ENCODE measurements at regions not wholly inside any gene's neighbourhood (a gene's known extent, or its start where the extent isn't known, plus 50 kb on each side); places are given as distances from the start of the nearest gene placed in this dataset.

GRCh38 chr5:124418390-124418789, 328.0 kb downstream of the ZNF608 start:
- no peak for TF ChIP-seq CTCF (conservative IDR thresholded peaks at IDR 0.05)
- no peak for DNase-seq
- no peaks in the 10 kb centered on the region for H3K4me1 Mint-ChIP-seq
- Histone ChIP-seq H3K27ac (ENCODE audit: insufficient read length, low read depth, low read length) (no peak overlapping the region), H3K23ac (ENCODE audit: insufficient read length, low read depth, low read length) (no peak overlapping the region), H3K79me1 (ENCODE audit: insufficient read depth, low read depth, low read length, poor library complexity, severe bottlenecking) (no peaks in the 10 kb centered on the region), H3K23me2 (ENCODE audit: insufficient read length, low read depth, low read length, poor library complexity, severe bottlenecking) (no peaks in the 10 kb centered on the region), H2BK15ac (ENCODE audit: low read depth, low read length) (no peak overlapping the region), H3K27me3 (ENCODE audit: insufficient read depth, low read length) (no peaks in the 10 kb centered on the region), H3K56ac (ENCODE audit: insufficient read length, low read depth, low read length) (no peak overlapping the region), H3T11ph (ENCODE audit: low read length) (no peak overlapping the region), H3K14ac (ENCODE audit: insufficient read depth, low read length) (no peak overlapping the region), H4K91ac (ENCODE audit: insufficient read length, low read depth, low read length) (no peak overlapping the region), H3K9me3 (ENCODE audit: control insufficient read depth, low read depth, low read length) (peaks cover 6% of the 10 kb centered on the region), H3K9ac (ENCODE audit: extremely low read depth, insufficient read length, low read length) (no peak overlapping the region), H4K8ac (replicated peaks; ENCODE audit: insufficient read length, low read depth, low read length) (no peak overlapping the region), H2BK12ac (ENCODE audit: insufficient read length, low read depth, low read length) (no peak overlapping the region), H2BK20ac (ENCODE audit: low read depth, low read length, poor library complexity, severe bottlenecking) (no peak overlapping the region), H3K4ac (ENCODE audit: low read depth, low read length) (no peak overlapping the region), H2BK120ac (ENCODE audit: low read depth, low read length, poor library complexity, severe bottlenecking) (no peak overlapping the region), H3K79me2 (ENCODE audit: insufficient read depth, low read length) (no peaks in the 10 kb centered on the region), H3K4me2 (ENCODE audit: insufficient read depth, insufficient read length, low read length) (no peak overlapping the region), H2AK5ac (ENCODE audit: insufficient read length, low read length) (no peak overlapping the region), H3K18ac (ENCODE audit: insufficient read length, low read depth, low read length) (no peak overlapping the region), H2AFZ (ENCODE audit: low read length) (no peak overlapping the region), H3K4me1 (ENCODE audit: insufficient read depth, low read length) (no peaks in the 10 kb centered on the region), H4K5ac (ENCODE audit: insufficient read length, low read depth, low read length) (no peak overlapping the region), H4K20me1 (ENCODE audit: control insufficient read depth, insufficient read depth, insufficient read length) (no peaks in the 10 kb centered on the region), H2BK5ac (ENCODE audit: insufficient read length, low read length) (no peak overlapping the region)
- peaks cover 11 to 23% (median 15%) of the 10 kb centered on the region in 3 experiments for H3K36me3 Mint-ChIP-seq (ENCODE audit: insufficient read depth in 1 of 3, low read depth in 3 of 3)
- no peak overlapping the region for H3K4me3 Mint-ChIP-seq
- no peaks in the 10 kb centered on the region for H3K27me3 Mint-ChIP-seq (ENCODE audit: low read depth)
- no peak overlapping the region for H3K27ac Mint-ChIP-seq
- no CpG with 5 or more reads among the region's 2 CpGs for WGBS (ENCODE audit: extremely low coverage, insufficient read length, low lambda C conversion rate)
- H3K9me3 Mint-ChIP-seq = peaks cover 21% of the 10 kb centered on the region in 2 experiments
